GM18508 (cell line): ENCODE measurements at regions not wholly inside any gene's neighbourhood (a gene's known extent, or its start where the extent isn't known, plus 50 kb on each side); places are given as distances from the start of the nearest gene placed in this dataset.
"Not testable (repeated sequence)": the region's sequence is repeated elsewhere in the genome, so short reads cannot be mapped to it uniquely, and the experiment has no call there.

Experiments
- ATAC-seq: cut with Tn5 transposase; IDR thresholded peaks from one replicate; pipeline ENCODE4 v1.9.1; 2021; ENCODE audit warnings: moderate number of reproducible peaks; ENCODE audit not compliant: insufficient read depth, unreplicated experiment

DNA sequence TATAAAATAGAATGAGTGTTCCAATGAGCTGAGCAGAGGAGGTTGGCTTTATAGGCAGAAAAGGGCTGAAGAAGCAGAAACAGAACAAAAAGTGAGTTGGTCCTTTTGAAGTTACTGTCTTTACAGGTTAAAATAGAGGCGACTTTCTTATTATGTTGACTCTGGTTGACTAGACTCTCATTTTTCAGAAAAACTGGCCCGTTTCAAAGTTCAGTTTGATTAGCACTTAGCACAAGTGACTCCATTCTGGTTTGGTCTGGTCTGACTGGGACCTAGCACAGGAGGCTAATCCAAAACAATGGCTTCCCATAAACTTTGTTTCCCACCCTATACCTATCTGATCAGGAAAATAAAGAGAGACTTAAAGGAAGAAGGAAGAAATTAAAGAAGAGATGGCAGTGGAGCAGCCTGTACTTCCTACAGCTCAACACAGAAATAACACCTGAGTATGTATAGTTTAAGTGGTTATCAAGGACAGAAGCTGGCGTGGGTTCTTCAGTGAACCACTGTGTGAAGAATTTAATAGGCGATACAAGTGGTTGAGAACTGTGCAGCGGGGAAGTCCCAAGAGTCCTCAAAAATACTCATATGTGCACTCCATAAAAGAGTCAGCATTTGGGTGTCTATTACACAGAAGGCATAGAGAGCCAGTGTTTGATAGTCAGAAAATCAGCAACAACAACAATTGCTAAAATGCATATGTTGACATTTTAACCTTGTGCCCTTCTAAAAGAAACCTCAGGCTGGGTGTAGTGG, 554.8 kb upstream of the HTR2C start:
- ATAC-seq, result no peak

DNA sequence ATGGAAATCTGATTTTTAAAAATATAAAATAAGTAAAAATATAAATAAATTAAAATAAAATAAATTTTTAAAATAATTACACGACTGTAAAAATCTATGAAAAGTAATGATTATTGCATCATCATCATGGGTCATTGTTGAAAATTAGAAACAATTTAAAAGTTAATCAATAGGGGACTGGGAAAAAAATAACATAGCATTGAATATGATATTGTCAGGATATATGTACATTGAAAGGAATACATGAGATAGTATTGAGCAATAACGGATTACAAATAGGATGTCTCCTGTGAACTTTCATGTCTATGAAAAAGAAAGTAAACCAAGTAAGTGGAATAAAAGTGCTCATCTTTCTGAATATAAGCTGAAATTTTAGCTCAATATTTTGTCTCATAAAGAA, 566.8 kb upstream of the HTR2C start:
- no peak for ATAC-seq

DNA sequence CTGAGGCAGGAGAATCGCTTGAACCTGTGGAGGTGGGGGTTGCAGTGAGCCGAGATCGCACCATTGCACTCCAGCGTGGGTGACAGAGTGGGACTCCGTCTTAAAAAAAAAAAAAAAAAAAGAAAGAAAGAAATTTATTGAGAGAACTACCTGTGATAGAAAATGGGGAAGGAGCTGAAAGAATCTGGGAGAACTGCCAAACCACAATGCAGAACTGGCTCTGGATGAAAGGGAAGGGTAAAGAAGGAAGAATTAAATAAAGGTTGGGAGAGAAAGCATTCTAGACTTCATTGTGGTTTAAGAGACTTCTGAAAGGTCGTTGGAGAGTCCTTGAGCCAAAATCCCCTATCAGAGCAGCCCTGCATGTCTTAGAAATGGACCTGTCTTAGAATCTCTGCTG, 567.9 kb upstream of the HTR2C start:
- no peak for ATAC-seq

DNA sequence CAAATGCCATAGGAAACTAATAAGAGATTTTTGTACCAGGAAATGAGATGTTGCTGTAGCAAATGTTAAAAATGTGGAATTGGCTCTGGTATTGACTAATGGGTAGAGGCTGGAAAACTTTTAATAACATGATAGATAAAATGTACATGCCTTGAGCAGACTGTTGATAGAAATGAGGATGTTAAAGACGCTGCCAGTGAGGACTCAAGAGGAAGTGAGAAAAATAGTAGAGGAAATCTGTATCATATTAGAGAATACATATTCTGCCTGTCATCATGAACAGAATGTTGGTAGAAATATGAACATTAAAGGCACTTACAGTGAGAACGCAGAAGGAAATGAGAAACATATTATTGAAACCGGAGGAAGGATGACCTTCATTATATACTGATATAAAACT, 577.2 kb upstream of the HTR2C start:
- ATAC-seq, result no peak

DNA sequence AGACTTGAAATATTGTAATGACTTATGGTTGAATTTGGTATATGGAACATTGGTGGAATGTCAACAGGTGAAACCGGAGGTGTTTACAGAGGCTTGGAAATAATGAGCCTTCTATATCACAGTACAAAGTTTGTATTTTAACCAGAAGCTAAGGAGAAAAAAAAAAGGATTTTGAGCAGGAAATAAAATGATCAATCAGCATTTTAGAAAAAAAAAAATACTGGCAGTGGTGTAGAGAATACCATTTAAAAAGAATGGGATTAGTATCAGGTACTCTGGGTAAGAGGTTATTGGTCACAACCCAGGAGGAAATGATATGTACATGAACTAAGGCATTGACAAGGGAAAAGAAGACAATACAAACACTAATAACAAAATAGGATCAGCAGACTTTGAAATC, 587.1 kb upstream of the HTR2C start:
- ATAC-seq, result no peak

DNA sequence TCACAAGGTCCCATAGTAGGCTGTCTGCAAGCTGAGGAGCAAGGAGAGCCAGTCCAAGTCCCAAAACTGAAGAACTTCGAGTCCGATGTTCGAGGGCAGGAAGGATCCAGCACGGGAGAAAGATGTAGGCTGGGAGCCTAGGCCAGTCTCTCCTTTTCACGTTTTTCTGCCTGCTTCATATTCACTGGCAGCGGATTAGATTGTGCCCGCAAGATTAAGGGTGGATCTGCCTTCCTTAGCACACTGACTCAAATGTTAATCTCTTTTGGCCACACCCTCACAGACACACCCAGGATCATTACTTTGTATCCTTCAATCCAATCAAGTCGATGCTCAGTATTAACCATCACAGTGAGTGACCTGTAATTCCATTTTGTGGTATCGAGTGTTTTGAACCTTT, 592.2 kb upstream of the HTR2C start:
- not testable (repeated sequence) for ATAC-seq

DNA sequence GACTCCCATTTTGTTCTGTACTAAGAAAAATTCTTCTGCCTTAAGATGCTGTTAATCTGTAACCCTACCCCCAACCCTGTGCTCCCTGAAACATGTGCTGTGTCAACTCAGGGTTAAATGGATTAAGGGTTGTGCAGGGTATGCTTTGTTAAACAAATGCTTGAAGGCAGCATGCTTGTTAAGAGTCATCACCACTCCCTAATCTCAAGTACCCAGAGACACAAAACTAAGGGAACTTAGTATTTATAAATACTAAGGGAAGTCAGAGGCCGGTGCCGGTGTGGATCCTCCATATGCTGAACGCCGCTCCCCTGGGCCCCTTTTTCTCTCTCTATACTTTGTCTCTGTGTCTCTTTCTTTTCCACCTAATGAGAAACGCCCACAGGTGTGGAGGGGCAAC, 593.2 kb upstream of the HTR2C start:
- ATAC-seq, result not testable (repeated sequence)

DNA sequence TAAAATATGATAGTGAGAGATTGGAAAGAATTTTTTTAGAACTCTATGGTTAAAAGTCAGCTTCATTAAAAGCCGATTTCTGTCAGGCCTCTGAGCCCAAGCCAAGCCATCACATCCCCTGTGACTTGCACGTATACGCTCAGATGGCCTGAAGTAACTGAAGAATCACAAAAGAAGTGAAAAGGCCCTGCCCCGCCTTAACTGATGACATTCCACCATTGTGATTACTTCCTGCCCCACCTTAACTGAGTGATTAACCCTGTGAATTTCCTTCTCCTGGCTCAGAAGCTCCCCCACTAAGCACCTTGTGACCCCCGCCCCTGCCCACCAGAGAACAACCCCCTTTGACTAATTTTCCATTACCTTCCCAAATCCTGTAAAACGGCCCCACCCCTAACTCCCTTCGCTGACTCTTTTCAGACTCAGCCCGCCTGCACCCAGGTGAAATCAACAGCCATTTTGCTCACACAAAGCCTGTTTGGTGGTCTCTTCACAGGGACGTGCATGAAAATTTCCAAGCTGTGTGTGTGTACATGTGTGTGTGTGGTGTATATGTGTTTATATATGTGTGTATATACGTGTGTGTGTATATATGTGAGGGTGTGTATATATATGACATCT, 595.5 kb upstream of the HTR2C start:
- not testable (repeated sequence) for ATAC-seq

DNA sequence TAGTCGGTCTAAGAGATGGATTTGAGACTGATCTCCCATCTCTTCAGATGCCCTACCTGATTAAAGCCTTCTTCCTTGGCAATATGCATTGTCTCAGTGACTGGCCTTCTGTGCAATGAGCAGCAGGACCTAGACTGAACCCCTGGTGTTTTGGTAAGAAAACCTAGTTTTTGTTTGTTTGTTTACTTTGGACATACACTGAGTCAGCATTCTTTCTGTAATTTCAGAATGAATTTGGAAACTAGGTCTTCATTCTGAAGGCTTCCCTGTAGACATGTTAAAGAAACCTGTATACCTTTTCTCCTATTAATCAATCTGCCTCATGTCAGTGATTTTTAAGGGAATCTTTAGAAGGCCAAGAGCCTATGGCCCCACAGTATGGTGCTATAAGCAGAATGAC, 597.5 kb upstream of the HTR2C start:
- ATAC-seq, result no peak

DNA sequence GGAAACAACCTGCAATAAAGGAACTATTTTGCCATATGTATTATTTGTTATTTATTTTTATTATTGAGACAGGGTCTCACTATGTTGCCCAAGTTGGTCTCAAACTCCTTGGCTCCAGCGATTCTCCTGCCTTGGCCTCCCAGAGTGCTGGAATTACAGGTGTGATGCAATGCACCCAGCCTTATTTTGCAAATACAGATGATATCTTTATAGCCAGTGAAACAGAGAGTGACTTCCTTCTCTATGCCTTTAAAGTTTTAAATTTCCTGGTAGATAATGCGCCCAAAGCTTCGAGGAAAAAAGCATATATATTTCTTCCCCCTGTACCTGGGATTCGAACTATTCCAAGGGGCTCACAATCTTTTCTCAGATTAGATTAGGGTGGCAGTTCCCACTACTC, 601.1 kb upstream of the HTR2C start:
- no peak for ATAC-seq

DNA sequence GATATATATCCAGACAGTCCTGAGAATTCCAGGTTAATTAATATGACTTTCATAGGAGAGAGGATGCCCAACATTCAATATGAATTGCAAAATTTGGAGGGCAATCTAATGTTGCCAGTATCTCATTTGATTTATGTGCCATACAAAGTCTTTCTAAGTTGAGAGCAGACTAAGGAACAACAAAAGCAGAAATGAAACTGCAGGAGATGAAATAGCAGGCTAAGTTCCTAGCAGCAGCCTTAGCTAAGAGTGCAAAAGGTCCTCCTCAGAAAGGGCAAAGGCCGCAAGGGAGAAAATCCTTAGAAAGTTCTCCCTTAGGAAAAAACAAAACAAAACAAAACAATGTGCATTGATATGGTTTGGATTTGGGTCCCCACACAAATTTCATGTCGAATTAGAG, 602.9 kb upstream of the HTR2C start:
- ATAC-seq, result no peak

DNA sequence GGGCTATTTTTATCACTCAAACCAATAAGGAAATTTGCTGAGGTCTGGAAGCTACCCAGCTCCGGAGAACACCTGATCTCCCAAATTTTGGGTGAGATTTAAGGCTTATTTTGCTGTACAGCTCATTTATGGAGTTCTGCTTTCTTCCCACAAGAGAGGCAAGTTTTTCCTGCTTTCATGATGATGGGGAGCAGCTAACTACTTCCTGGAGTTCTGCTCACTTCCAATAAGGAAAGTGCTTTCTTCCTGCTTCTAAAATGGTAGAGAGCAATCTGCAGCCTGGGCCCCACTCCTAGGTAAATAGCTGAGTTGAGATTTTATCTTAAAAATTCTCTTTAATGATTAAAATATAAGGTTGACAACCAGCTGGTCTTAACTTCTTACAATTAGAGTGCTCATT, 606.0 kb upstream of the HTR2C start:
- ATAC-seq, result no peak

DNA sequence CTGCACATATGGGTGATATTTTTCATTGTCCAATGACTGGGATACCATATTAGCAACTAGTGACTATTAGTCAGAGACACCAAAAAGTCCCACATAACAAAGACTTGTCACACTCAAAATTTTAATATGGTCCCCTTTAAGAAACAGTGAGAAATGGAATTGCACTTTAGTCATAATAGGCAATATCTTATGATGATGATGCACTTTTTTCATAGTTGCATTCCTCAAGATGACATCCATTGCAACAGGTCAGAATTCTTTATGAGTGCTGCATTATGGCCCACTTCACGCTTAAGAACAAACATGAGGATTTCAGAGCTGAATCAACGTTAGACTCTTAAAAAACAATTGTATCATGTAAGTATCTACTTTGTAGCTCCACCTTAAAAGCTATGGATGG, 608.4 kb upstream of the HTR2C start:
- ATAC-seq, result no peak

DNA sequence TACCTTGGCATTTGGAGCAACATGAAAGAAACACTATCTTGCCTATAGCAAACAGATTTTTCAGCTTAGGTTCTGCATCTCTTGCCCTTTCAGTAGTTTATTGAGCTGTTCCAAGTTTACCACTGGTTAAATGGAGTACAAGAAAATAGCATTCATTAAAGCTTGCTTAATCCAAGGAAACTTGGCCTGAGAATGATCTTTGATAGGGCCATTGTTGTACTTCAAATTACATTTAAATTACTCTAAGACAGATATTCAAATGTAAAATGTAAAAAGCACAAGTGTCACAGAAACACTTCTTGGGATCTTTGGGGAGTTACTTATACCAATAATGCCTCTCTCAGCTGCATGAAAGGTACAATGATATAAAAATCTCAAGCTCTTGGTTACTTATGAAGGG, 609.0 kb upstream of the HTR2C start:
- no peak for ATAC-seq

DNA sequence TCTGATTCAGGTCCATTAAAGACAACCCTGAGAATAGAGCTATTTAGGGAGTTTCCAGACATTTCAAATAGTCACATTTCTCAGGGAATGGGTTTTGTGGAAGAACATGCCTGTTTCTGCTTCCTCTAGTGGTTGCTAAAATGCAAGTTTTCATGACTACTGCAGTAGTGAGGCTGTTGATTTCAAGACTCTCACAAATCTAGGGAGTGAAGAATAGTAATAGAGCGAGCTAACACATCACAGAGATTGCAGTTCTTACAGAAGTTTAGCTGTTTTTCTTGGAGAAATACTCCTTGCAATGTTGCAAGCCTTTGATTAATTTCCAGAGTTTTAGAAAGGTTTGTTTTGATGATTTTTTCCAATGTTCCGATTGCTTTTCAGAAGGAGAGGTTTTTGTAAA, 610.2 kb upstream of the HTR2C start:
- ATAC-seq, result no peak

DNA sequence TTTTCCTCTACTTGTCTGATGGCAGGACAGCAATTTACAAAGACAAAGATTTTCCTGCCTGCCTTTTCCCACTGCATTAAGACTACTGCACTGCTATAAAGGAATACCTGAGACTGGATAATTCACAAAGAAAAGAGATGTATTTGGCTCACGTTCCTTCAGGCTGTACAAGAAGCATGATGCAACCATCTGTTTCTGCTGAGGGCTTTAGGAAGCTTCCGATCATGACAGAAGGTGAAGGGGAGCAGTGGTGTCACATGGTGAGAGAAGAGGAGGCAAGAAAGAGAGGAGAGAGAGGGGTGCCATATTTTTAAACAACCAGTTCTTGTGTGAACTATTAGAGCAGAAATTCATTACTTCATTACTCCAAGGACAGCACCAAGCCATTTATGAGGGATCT, 617.1 kb upstream of the HTR2C start:
- ATAC-seq, result no peak

DNA sequence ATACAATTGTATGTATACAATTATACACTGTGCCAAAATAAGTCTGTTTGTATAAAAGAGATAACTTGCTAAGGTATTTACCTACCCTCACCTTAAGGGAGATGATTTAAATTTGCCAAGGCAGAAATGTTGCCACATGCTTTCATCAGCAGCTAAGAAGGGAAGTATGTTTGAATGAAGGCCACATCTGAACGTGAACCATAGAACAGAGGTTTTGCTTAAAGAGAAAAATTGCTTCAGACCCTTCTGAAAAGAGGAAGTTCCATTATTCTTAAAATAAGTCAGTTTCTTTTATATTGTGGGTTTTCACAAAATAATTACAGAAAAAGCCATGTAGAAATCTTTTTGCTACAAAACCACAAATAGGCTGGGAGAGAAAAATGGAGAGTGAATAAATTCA, 621.5 kb upstream of the HTR2C start:
- ATAC-seq, result no peak

DNA sequence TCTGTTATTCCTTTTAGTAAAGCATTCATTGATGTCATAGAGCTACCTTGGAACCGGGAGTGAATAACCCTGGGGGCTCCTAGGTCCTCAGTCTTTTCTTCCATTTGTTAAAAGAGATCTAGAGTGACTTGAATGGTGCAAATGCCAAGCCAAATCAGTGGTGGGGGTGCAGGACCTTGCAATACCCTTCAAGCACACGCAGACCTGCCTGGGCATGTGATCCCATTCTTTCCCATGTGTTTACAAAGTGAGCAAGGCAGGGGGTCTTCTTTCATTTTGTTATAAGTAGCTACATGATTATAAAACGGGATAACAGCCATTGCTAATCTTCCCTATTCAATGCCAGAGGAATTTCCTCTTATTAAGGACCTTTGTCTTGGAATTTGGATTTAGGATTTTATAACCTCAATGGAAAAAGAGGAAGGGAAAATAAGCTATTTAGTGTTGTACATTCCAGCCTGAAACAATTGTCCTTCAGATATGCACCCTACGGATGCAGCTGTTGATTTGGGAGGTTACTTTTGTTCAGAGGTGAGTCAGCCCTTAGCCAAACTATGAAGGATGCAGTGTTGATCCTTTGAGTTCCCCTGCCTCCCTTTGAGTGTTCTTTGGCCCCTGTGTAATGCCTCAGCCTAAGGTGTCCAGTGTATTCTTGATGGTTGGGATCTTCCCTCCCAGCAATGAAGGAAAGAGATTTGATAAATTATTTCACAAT, 623.8 kb upstream of the HTR2C start:
- no peak for ATAC-seq

DNA sequence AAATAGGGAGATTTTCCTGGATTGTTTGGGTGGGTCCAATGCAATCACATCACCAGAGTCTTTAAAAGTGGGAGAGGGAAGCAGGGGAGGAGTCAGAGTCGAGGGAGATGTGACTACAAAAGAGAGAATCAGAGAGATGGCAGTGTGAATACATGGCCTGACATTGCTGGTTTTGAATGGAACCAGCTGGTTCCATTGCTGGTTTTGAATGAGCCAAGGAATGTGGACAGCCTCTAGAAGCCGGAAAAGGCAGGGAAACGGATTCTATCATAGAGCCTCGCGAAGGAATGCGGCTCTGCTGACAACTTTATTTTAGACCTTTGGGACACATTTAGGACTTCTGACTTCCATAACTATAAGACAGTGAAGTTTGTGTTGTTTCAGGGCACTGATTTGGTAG, 627.0 kb upstream of the HTR2C start:
- ATAC-seq, result no peak

DNA sequence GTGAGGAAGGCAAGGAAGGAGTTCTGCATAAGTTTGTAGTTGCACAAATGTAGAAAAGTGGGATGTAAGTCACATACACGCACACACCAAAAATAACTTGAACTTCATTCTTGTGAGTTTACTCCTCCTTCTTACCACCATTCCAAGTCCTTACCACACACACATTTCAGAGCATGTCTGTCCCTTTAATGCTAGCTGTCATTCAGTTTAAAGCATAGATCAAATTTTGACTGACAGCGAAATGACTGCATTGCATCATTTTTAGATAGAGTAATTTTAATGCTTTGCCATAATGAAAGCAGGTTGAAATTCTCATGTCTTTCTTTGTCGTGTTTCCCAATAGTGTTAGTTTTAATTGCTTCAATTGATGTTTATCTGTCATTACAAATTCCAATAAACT, 629.6 kb upstream of the HTR2C start:
- no peak for ATAC-seq

DNA sequence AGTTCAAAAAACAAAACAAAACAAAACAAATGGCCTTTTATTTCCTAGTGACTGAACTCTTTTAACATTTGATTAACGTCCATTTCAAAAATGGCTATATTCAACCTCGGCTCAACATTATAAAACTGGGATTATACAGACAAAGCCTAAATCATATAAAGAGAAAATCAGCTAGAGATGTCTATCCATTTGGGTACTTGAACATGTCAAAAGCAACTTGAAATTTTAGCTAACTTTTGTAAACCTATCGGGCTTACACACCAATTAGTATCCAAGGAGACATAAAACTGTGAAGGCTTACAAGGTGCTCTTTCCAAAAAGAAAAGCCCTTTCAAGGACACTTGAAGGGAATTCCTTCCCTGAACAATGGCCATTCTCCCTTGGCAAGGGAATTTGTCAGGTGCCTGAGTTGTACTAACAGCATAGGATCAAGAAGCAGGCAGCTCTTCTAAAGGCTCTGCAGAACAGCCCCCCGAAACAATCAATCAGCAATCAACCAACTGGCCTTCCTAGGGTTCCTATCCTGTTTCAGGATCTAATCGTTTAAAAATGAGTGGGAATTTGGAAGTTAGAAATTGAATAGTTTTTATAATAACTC, 633.7 kb upstream of the HTR2C start:
- no peak for ATAC-seq
